OCI-LY1 (cell line): ENCODE measurements at regions not wholly inside any gene's neighbourhood (a gene's known extent, or its start where the extent isn't known, plus 50 kb on each side); places are given as distances from the start of the nearest gene placed in this dataset.
"Not testable (repeated sequence)": the region's sequence is repeated elsewhere in the genome, so short reads cannot be mapped to it uniquely, and the experiment has no call there.

Experiments used
- EZH2 ChIP-seq: fragments of 200-600 bp; sonication (generic), shearing (Covaris generic); IDR thresholded peaks from 2 replicates; pipeline ENCODE4 v1.8.0; 2017; ENCODE audit warnings: borderline replicate concordance, mixed run types, mild to moderate bottlenecking, antibody characterized with exemption, low read length, moderate library complexity, mixed read lengths
- TF ChIP-seq, protein P1 (sequence below): fragments of 200-600 bp; sonication (generic), shearing (Covaris generic); IDR thresholded peaks from 2 replicates; pipeline ENCODE4 v1.5.1; 2017; ENCODE audit warnings: mild to moderate bottlenecking, antibody characterized with exemption, low read length, moderate library complexity, mixed read lengths

DNA sequence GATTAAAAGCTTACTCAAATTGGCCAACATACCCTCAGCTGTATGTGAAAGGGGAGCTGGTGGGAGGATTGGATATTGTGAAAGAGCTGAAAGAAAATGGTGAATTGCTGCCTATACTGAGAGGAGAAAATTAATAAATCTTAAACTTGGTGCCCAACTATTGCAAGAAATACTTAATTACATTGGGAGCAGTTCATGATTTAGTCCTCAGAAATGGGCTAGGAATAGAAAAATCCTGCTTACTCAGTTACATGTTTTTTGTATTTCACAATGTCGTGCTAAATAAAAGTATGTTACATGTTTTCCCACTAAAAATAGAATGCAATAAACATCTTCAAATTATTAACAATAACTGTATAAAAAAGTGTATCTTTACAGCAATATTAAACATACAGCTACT is 100.0 kb downstream of the FAM217A start:
- TF ChIP-seq EZH2, result not testable (repeated sequence)
- TF ChIP-seq, protein P1, sequence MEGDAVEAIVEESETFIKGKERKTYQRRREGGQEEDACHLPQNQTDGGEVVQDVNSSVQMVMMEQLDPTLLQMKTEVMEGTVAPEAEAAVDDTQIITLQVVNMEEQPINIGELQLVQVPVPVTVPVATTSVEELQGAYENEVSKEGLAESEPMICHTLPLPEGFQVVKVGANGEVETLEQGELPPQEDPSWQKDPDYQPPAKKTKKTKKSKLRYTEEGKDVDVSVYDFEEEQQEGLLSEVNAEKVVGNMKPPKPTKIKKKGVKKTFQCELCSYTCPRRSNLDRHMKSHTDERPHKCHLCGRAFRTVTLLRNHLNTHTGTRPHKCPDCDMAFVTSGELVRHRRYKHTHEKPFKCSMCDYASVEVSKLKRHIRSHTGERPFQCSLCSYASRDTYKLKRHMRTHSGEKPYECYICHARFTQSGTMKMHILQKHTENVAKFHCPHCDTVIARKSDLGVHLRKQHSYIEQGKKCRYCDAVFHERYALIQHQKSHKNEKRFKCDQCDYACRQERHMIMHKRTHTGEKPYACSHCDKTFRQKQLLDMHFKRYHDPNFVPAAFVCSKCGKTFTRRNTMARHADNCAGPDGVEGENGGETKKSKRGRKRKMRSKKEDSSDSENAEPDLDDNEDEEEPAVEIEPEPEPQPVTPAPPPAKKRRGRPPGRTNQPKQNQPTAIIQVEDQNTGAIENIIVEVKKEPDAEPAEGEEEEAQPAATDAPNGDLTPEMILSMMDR, result not testable (repeated sequence)
